Hepatocyte (in vitro differentiated cells): ENCODE measurements at regions not wholly inside any gene's neighbourhood (a gene's known extent, or its start where the extent isn't known, plus 50 kb on each side); places are given as distances from the start of the nearest gene placed in this dataset.

ENCODE experiments used
- DNase-seq: peaks from one replicate; pipeline ENCODE4 v3.0.0-alpha.2; 2016; ENCODE audit warnings: low spot score
- H2AFZ ChIP-seq: fragments of 200-600 bp; sonication (generic); 2 replicates; pipeline ENCODE4 v1.6.0; 2016; ENCODE audit warnings: antibody characterized with exemption, mild to moderate bottlenecking
- H3K27ac ChIP-seq: fragments of 200-600 bp; sonication (generic); 2 replicates; pipeline ENCODE4 v1.5.1; 2016; ENCODE audit warnings: mild to moderate bottlenecking
- H3K27me3 ChIP-seq: fragments of 200-600 bp; sonication (generic); 2 replicates; pipeline ENCODE4 v1.6.1; 2016
- H3K36me3 ChIP-seq: fragments of 200-600 bp; sonication (generic); replicated peaks from 2 replicates; pipeline ENCODE4 v1.5.1; 2016; ENCODE audit warnings: low read depth; ENCODE audit not compliant: insufficient read depth
- H3K4me1 ChIP-seq: fragments of 200-600 bp; sonication (generic); 2 replicates; pipeline ENCODE4 v1.5.1; 2016; ENCODE audit warnings: mild to moderate bottlenecking, moderate library complexity; ENCODE audit not compliant: insufficient read depth
- H3K4me2 ChIP-seq: fragments of 200-600 bp; sonication (generic); 2 replicates; pipeline ENCODE4 v1.6.0; 2016
- H3K4me3 ChIP-seq: fragments of 200-600 bp; sonication (generic); 2 replicates; pipeline ENCODE4 v1.5.1; 2016; ENCODE audit warnings: mild to moderate bottlenecking
- H3K79me2 ChIP-seq: fragments of 200-600 bp; sonication (generic); 2 replicates; pipeline ENCODE4 v1.6.0; 2017; ENCODE audit warnings: mild to moderate bottlenecking
- H3K9me2 ChIP-seq: fragments of 200-600 bp; sonication (generic); replicated peaks from 2 replicates; pipeline ENCODE4 v1.6.0; 2017; ENCODE audit warnings: mild to moderate bottlenecking; ENCODE audit not compliant: insufficient read depth
- H3K9me3 ChIP-seq: fragments of 200-600 bp; sonication (generic); 2 replicates; pipeline ENCODE4 v1.5.1; 2016; ENCODE audit warnings: low read depth, mild to moderate bottlenecking
- H4K20me1 ChIP-seq: fragments of 200-600 bp; sonication (generic); 2 replicates; pipeline ENCODE4 v1.6.0; 2016; ENCODE audit warnings: mild to moderate bottlenecking; ENCODE audit not compliant: insufficient read depth, poor library complexity, severe bottlenecking
- CTCF ChIP-seq: fragments of 200-600 bp; sonication (generic); IDR thresholded peaks from 2 replicates; pipeline ENCODE4 v1.5.1; 2016; ENCODE audit warnings: antibody characterized with exemption, mild to moderate bottlenecking; ENCODE audit not compliant: poor library complexity
- EZH2 ChIP-seq: fragments of 200-600 bp; sonication (generic); IDR thresholded peaks from 2 replicates; pipeline ENCODE4 v1.6.1; 2016; ENCODE audit warnings: antibody characterized with exemption, mild to moderate bottlenecking, borderline replicate concordance
- EZH2phosphoT487 ChIP-seq: fragments of 200-600 bp; sonication (generic); IDR thresholded peaks from one replicate; pipeline ENCODE4 v1.6.1; 2018; ENCODE audit warnings: antibody characterized with exemption, mild to moderate bottlenecking, low read depth, moderate library complexity; ENCODE audit not compliant: unreplicated experiment, severe bottlenecking
- WGBS: methylation state at CpG from one replicate; pipeline ENCODE4 v1.1.6; 2016; ENCODE audit warnings: low lambda C conversion rate; ENCODE audit errors: missing lambda C conversion rate; 5-methylcytosine and 5-hydroxymethylcytosine counted together

- no peaks in the 10 kb centered on the region for H3K79me2 ChIP-seq
- H3K4me3 ChIP-seq: no peak overlapping the region
- 95% methylated on average over 4 of the region's 4 CpGs for WGBS
- H3K36me3 ChIP-seq: no peaks in the 10 kb centered on the region
- no peaks in the 10 kb centered on the region for H3K9me2 ChIP-seq
- DNase-seq: no peak
- H2AFZ ChIP-seq: no peak overlapping the region
- no peak overlapping the region for H3K27ac ChIP-seq
- H3K9me3 ChIP-seq: no peaks in the 10 kb centered on the region
- H3K27me3 ChIP-seq: no peaks in the 10 kb centered on the region
- peaks cover 15% of the 10 kb centered on the region for H3K4me1 ChIP-seq
- TF ChIP-seq CTCF: no peak
- TF ChIP-seq EZH2: no peak
- no peak for TF ChIP-seq EZH2phosphoT487
- no peak overlapping the region for H3K4me2 ChIP-seq
- no peaks in the 10 kb centered on the region for H4K20me1 ChIP-seq
These were observed 285.8 kb downstream of the LMX1A start for GRCh38 chr1:165070675-165071074.

DNA sequence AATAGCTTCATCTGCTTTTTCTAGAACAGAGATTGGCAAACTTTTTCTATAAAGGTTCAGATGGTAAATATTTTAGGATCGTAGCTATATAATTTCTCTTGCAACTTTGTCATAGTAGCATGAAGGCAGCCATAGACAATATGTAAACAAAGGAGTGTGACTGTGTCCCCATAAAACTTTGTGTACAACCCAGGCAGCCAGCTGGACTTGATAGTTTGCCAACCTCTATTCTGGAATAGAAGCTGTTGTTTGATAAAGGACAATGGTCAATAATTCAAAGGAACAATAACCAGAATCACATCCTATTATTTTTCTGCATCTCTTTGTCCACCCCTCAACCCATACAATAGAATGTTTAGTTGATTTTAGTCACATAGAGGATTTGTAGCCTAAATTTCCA, 286.7 kb downstream of the LMX1A start:
- Histone ChIP-seq H3K27me3 (no peaks in the 10 kb centered on the region), H3K9me3 (no peaks in the 10 kb centered on the region), H4K20me1 (no peaks in the 10 kb centered on the region), H3K4me1 (peaks cover 15% of the 10 kb centered on the region), H3K4me2 (no peak overlapping the region), H3K27ac (no peak overlapping the region), H3K36me3 (no peaks in the 10 kb centered on the region), H3K79me2 (no peaks in the 10 kb centered on the region), H3K4me3 (no peak overlapping the region), H3K9me2 (no peaks in the 10 kb centered on the region), H2AFZ (no peak overlapping the region)
- no peak for DNase-seq
- no peak for TF ChIP-seq EZH2
- no peak for TF ChIP-seq CTCF
- no peak for TF ChIP-seq EZH2phosphoT487
- 26% methylated on average over 1 of the region's 1 CpG for WGBS

DNA sequence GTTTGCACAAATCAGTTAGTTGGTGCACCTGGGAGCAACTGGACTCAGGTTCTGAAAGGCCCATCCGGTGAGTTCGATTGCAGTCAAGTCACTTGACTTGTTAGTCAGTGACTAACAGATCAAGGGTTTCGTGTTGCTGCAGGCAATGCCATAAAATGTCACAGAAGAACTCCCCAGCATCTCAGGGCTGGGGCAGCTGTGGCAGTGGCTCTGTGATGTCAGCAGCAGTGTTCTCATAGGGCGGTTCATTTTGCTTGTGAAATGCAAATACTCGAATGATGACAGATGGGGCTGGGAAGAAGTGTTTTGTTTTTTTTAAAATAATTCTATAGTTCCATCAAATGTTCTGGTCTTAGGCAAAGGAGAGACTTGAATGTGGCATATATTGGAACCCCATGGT, 287.8 kb downstream of the LMX1A start:
- peak; percentile 51 for DNase-seq
- Histone ChIP-seq H3K4me1 (peaks cover 15% of the 10 kb centered on the region), H3K4me2 (no peak overlapping the region), H4K20me1 (no peaks in the 10 kb centered on the region), H3K9me3 (no peaks in the 10 kb centered on the region), H2AFZ (no peak overlapping the region), H3K4me3 (no peak overlapping the region), H3K9me2 (no peaks in the 10 kb centered on the region), H3K36me3 (no peaks in the 10 kb centered on the region), H3K27ac (no peak overlapping the region), H3K79me2 (no peaks in the 10 kb centered on the region), H3K27me3 (no peaks in the 10 kb centered on the region)
- TF ChIP-seq EZH2 (no peak), CTCF (no peak), EZH2phosphoT487 (no peak)
- 62% methylated on average over 5 of the region's 5 CpGs for WGBS

GRCh38 chr1:165067829-165068228, 288.7 kb downstream of the LMX1A start:
- Histone ChIP-seq H3K79me2 (no peaks in the 10 kb centered on the region), H3K9me2 (no peaks in the 10 kb centered on the region), H4K20me1 (no peaks in the 10 kb centered on the region), H3K4me2 (no peak overlapping the region), H3K27ac (no peak overlapping the region), H2AFZ (no peak overlapping the region), H3K27me3 (no peaks in the 10 kb centered on the region), H3K9me3 (no peaks in the 10 kb centered on the region), H3K4me1 (peaks cover 15% of the 10 kb centered on the region), H3K36me3 (no peaks in the 10 kb centered on the region), H3K4me3 (no peak overlapping the region)
- TF ChIP-seq EZH2 (no peak), EZH2phosphoT487 (no peak), CTCF (no peak)
- WGBS: 82% methylated on average over 2 of the region's 2 CpGs
- no peak for DNase-seq
